ENCODE measurements at regions not wholly inside any gene's neighbourhood (a gene's known extent, or its start where the extent isn't known, plus 50 kb on each side); places are given as distances from the start of the nearest gene placed in this dataset.

- TF ChIP-seq GRHL2 (CRISPR knock-in tag; IDR thresholded peaks at IDR 0.05; ENCODE audit: insufficient replicate concordance, severe bottlenecking) (no peak), ZNF512 (CRISPR knock-in tag; IDR thresholded peaks at IDR 0.05; ENCODE audit: borderline replicate concordance) (no peak), MAX (CRISPR knock-in tag; IDR thresholded peaks at IDR 0.05) (no peak), CREB1 (CRISPR knock-in tag; IDR thresholded peaks at IDR 0.05) (no peak), CTCF (IDR thresholded peaks at IDR 0.05) (no peak), SMAD3 (CRISPR knock-in tag; IDR thresholded peaks at IDR 0.05; ENCODE audit: borderline replicate concordance) (no peak), E2F5 (CRISPR knock-in tag; IDR thresholded peaks at IDR 0.05) (no peak), ELF4 (CRISPR knock-in tag; IDR thresholded peaks at IDR 0.05; ENCODE audit: low read depth) (no peak), OVOL2 (CRISPR knock-in tag; IDR thresholded peaks at IDR 0.05; ENCODE audit: borderline replicate concordance) (no peak), NFYB (CRISPR knock-in tag; conservative IDR thresholded peaks at IDR 0.05; ENCODE audit: low read depth) (no peak), FOXK1 (CRISPR knock-in tag; IDR thresholded peaks at IDR 0.05) (no peak)
Measured at GRCh38 chr15:96762566-96762965, 432.1 kb downstream of the NR2F2 start.

Data from WTC11 (cell line).